SU-DHL-6 (cell line): ENCODE measurements at regions not wholly inside any gene's neighbourhood (a gene's known extent, or its start where the extent isn't known, plus 50 kb on each side); places are given as distances from the start of the nearest gene placed in this dataset.

Experiments
- EZH2phosphoT487 ChIP-seq: fragments of 200-600 bp; sonication (generic), shearing (Covaris generic); conservative IDR thresholded peaks from 2 replicates; pipeline ENCODE4 v1.6.1; 2018; ENCODE audit warnings: mild to moderate bottlenecking, antibody characterized with exemption, low read length, moderate library complexity, mixed read lengths
- TF ChIP-seq, protein P1 (sequence below): fragments of 200-600 bp; sonication (generic); IDR thresholded peaks from one replicate; pipeline ENCODE4 v1.5.1; 2017; ENCODE audit warnings: antibody characterized with exemption, mild to moderate bottlenecking, low read length, moderate library complexity; ENCODE audit not compliant: insufficient read depth, poor library complexity, severe bottlenecking

DNA sequence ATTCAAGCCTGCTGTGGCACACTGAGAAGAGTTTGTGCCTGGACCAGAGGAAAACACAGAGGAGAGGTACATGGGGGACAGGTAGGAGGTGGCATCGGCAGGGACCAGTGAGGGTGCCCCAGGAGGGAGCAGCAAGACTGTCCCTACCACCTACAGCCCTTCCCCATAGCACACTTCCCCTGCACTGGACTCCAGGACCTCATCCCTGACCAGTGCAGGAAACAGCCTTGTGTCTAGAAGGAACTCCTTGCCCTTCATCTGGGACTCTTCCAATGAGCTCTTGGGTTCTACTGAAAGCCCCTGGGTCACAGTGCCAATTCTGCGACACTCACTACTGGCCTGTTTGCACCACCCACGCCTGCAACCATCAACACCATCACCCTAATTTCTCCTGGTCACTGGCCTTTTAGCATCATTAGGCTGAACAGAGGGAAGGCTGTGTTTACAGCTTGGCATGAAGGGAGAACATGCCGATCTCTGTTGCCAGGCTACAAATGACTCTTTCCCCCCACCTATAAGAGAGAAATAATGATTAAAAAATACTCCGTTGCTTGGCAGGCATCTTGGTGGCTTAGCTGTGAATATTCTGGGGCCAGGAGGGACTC is 371.9 kb upstream of the ZMIZ1 start:
- TF ChIP-seq, protein P1, sequence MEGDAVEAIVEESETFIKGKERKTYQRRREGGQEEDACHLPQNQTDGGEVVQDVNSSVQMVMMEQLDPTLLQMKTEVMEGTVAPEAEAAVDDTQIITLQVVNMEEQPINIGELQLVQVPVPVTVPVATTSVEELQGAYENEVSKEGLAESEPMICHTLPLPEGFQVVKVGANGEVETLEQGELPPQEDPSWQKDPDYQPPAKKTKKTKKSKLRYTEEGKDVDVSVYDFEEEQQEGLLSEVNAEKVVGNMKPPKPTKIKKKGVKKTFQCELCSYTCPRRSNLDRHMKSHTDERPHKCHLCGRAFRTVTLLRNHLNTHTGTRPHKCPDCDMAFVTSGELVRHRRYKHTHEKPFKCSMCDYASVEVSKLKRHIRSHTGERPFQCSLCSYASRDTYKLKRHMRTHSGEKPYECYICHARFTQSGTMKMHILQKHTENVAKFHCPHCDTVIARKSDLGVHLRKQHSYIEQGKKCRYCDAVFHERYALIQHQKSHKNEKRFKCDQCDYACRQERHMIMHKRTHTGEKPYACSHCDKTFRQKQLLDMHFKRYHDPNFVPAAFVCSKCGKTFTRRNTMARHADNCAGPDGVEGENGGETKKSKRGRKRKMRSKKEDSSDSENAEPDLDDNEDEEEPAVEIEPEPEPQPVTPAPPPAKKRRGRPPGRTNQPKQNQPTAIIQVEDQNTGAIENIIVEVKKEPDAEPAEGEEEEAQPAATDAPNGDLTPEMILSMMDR: no peak
- no peak for TF ChIP-seq EZH2phosphoT487
